PC-3 (cell line): ENCODE measurements at regions not wholly inside any gene's neighbourhood (a gene's known extent, or its start where the extent isn't known, plus 50 kb on each side); places are given as distances from the start of the nearest gene placed in this dataset.

Experiments
- CTCF ChIP-seq: fragments of 300-600 bp; sonication (generic); conservative IDR thresholded peaks from 2 replicates; pipeline ENCODE4 v1.5.1; 2017; ENCODE audit warnings: antibody characterized with exemption, low read depth, mild to moderate bottlenecking, low read length
- EZH2phosphoT487 ChIP-seq: fragments of 300-600 bp; sonication (generic); IDR thresholded peaks from 2 replicates; pipeline ENCODE4 v1.6.1; 2018; ENCODE audit warnings: mild to moderate bottlenecking, antibody characterized with exemption, low read length, borderline replicate concordance

- TF ChIP-seq CTCF: no peak
- no peak for TF ChIP-seq EZH2phosphoT487
These were observed 663.7 kb downstream of the PTPRC start for GRCh38 chr1:199302554-199302953.
